Mesenchymal stem cell (in vitro differentiated cells and primary cell): ENCODE measurements at regions not wholly inside any gene's neighbourhood (a gene's known extent, or its start where the extent isn't known, plus 50 kb on each side); places are given as distances from the start of the nearest gene placed in this dataset.

Experiments used
- DNase-seq: peaks from one replicate; pipeline ENCODE4 v3.0.0-alpha.2; 2013
- H2AFZ ChIP-seq: one replicate; pipeline ENCODE4 v1.6.1; 2013; ENCODE audit warnings: low read depth, mild to moderate bottlenecking, control low read depth, inconsistent platforms, low read length, moderate library complexity
- H2AK5ac ChIP-seq: 2 replicates; pipeline ENCODE4 v1.6.1; 2013; ENCODE audit warnings: low read length, moderate library complexity, mild to moderate bottlenecking, inconsistent platforms; ENCODE audit not compliant: severe bottlenecking
- H2BK120ac ChIP-seq: one replicate; pipeline ENCODE4 v1.6.1; 2013; ENCODE audit warnings: low read depth, mild to moderate bottlenecking, inconsistent platforms, low read length, moderate library complexity
- H2BK12ac ChIP-seq, 2 experiments: one replicate each; pipeline ENCODE4 v1.6.1; 2013; ENCODE audit warnings: inconsistent platforms in 2 of 2, low read length in 2 of 2, mild to moderate bottlenecking in 2 of 2, moderate library complexity in 2 of 2, control low read depth in 1 of 2
- H2BK15ac ChIP-seq: one replicate; pipeline ENCODE4 v1.6.1; 2013; ENCODE audit warnings: mild to moderate bottlenecking, low read depth, inconsistent platforms; ENCODE audit not compliant: poor library complexity, severe bottlenecking
- H2BK5ac ChIP-seq: 2 replicates; pipeline ENCODE4 v1.6.1; 2013; ENCODE audit warnings: low read depth, mild to moderate bottlenecking, low read length, control low read depth, inconsistent platforms; ENCODE audit not compliant: poor library complexity, severe bottlenecking
- H3K14ac ChIP-seq, 2 experiments: one replicate each; pipeline ENCODE4 v1.6.1; 2013; ENCODE audit warnings: inconsistent platforms in 2 of 2, low read length in 2 of 2, control low read depth in 1 of 2, mild to moderate bottlenecking in 1 of 2, moderate library complexity in 1 of 2
- H3K18ac ChIP-seq, 2 experiments: one replicate each; pipeline ENCODE4 v1.6.1; 2013; ENCODE audit warnings: inconsistent platforms in 2 of 2, low read length in 2 of 2, control low read depth in 1 of 2, low read depth in 1 of 2, mild to moderate bottlenecking in 1 of 2
- H3K23ac ChIP-seq, 2 experiments: one replicate each; pipeline ENCODE4 v1.6.1; 2013; ENCODE audit warnings: inconsistent platforms in 2 of 2, low read length in 2 of 2, mild to moderate bottlenecking in 2 of 2, moderate library complexity in 2 of 2, control low read depth in 1 of 2
- H3K27ac ChIP-seq: 2 replicates; pipeline ENCODE4 v1.5.1; 2013; ENCODE audit warnings: mild to moderate bottlenecking, moderate library complexity, low read length, control low read depth, inconsistent platforms; ENCODE audit not compliant: poor library complexity, severe bottlenecking
- H3K27me3 ChIP-seq, 2 experiments: 2 replicates each; pipeline versions ENCODE4 v1.6.1 to v1.7.0; 2013; ENCODE audit warnings: low read length in 2 of 2, mild to moderate bottlenecking in 2 of 2, moderate library complexity in 2 of 2, control low read depth in 1 of 2, inconsistent platforms in 1 of 2; ENCODE audit not compliant: control insufficient read depth in 1 of 2, insufficient read depth in 1 of 2
- H3K36me3 ChIP-seq, 2 experiments: 2 replicates each; pipeline versions ENCODE4 v1.6.1 to v1.7.0; 2013; ENCODE audit warnings: low read length in 2 of 2, control low read depth in 1 of 2, inconsistent platforms in 1 of 2, low read depth in 1 of 2, mild to moderate bottlenecking in 1 of 2; ENCODE audit not compliant: insufficient read depth in 2 of 2, control insufficient read depth in 1 of 2
- H3K4ac ChIP-seq, 2 experiments: one replicate each; pipeline ENCODE4 v1.6.1; 2013; ENCODE audit warnings: inconsistent platforms in 2 of 2, low read length in 2 of 2, mild to moderate bottlenecking in 2 of 2, moderate library complexity in 2 of 2, control low read depth in 1 of 2, low read depth in 1 of 2
- H3K4me1 ChIP-seq: 2 replicates; pipeline ENCODE4 v1.6.1; 2013; ENCODE audit warnings: low read depth, low read length, control low read depth; ENCODE audit not compliant: control insufficient read depth, insufficient read depth
- H3K4me2 ChIP-seq: 2 replicates; pipeline ENCODE4 v1.6.1; 2013; ENCODE audit warnings: low read length, mild to moderate bottlenecking, inconsistent platforms; ENCODE audit not compliant: poor library complexity, severe bottlenecking
- H3K4me3 ChIP-seq, 2 experiments: 2 replicates each; pipeline versions ENCODE4 v1.5.1 to v1.7.0; 2013; ENCODE audit warnings: low read length in 2 of 2, mild to moderate bottlenecking in 2 of 2, control low read depth in 1 of 2, low read depth in 1 of 2; ENCODE audit not compliant: insufficient read depth in 1 of 2
- H3K79me1 ChIP-seq: replicated peaks from 2 replicates; pipeline ENCODE4 v1.6.1; 2013; ENCODE audit warnings: mild to moderate bottlenecking, control low read depth, low read length, inconsistent platforms; ENCODE audit not compliant: poor library complexity, severe bottlenecking
- H3K9ac ChIP-seq: 2 replicates; pipeline ENCODE4 v1.7.0; 2013; ENCODE audit warnings: mild to moderate bottlenecking, low read length, moderate library complexity
- H3K9me3 ChIP-seq: 2 replicates; pipeline ENCODE4 v1.7.0; 2013; ENCODE audit warnings: mild to moderate bottlenecking, low read length; ENCODE audit not compliant: control insufficient read depth
- H4K8ac ChIP-seq: one replicate; pipeline ENCODE4 v1.6.1; 2013; ENCODE audit warnings: inconsistent platforms, mild to moderate bottlenecking, low read length, moderate library complexity
- H4K91ac ChIP-seq: one replicate; pipeline ENCODE4 v1.6.1; 2013; ENCODE audit warnings: mild to moderate bottlenecking, low read length, inconsistent platforms
- WGBS: methylation state at CpG from one replicate; pipeline ENCODE4 v1.1.7; 2013; ENCODE audit warnings: mixed read lengths; 5-methylcytosine and 5-hydroxymethylcytosine counted together

DNA sequence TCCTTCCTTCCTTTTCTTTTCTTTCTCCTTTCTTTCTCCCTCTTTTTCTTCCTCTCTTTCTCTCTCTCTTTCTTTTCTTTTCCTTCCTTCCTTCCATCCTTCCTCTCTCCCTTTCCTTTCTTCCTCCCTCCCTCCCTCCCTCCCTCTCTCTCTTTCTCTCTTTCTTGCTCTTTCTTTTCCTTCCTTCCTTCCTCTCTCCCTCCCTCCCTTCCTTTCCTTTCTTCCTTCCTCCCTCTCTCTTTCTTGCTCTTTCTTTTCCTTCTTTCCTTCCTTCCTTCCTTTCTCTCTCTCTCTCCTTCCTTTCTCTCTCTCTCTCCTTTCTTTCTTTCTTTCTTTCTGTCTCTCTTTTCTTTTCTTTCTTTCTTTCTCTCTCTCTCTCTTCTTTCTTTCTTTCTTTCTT is 207.6 kb downstream of the ATP23 start:
- no peaks in the 10 kb centered on the region for H3K9me3 ChIP-seq
- H3K23ac ChIP-seq: no peak overlapping the region
- H3K4me2 ChIP-seq: no peak overlapping the region
- H2BK5ac ChIP-seq: no peak overlapping the region
- H3K18ac ChIP-seq: no peak overlapping the region
- no peak overlapping the region for H2BK12ac ChIP-seq
- H2BK15ac ChIP-seq: no peak overlapping the region
- H2AFZ ChIP-seq: no peak overlapping the region
- no peak overlapping the region for H4K91ac ChIP-seq
- DNase-seq: no peak
- no peaks in the 10 kb centered on the region for H3K4me1 ChIP-seq
- H3K27ac ChIP-seq: no peak overlapping the region
- no peak overlapping the region for H3K4me3 ChIP-seq
- no peak overlapping the region for H4K8ac ChIP-seq
- H3K27me3 ChIP-seq: no peaks in the 10 kb centered on the region
- no peaks in the 10 kb centered on the region for H3K36me3 ChIP-seq
- H3K9ac ChIP-seq: no peak overlapping the region
- H3K79me1 ChIP-seq: no peaks in the 10 kb centered on the region
- no peak overlapping the region for H3K4ac ChIP-seq
- H2AK5ac ChIP-seq: no peak overlapping the region
- H3K14ac ChIP-seq: no peak overlapping the region
- no peak overlapping the region for H2BK120ac ChIP-seq

DNA sequence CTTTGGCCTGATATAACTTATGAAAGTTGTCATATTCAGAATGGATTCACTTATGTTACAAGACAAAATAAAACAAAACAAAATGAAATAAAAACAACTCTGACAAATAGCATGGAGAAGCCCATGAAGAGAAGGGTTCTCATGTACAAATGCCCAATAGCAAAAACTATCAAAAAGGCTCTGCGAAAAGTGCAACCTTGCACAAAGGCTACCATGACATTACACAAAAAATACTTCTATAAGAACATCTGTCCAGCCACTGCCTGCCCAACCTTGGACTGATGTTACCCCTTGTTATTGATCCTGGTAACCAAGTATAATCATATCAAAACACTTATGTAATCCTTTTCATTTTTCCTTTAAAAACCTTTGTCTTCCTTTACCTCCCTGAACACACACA is 213.0 kb downstream of the ATP23 start:
- H3K4ac ChIP-seq: no peak overlapping the region
- no peaks in the 10 kb centered on the region for H3K4me1 ChIP-seq
- no peak overlapping the region for H3K4me2 ChIP-seq
- no peak overlapping the region for H4K8ac ChIP-seq
- H3K79me1 ChIP-seq: no peaks in the 10 kb centered on the region
- 93% methylated on average over 1 of the region's 1 CpG for WGBS
- H3K36me3 ChIP-seq: no peaks in the 10 kb centered on the region
- no peak overlapping the region for H2AFZ ChIP-seq
- H2AK5ac ChIP-seq: no peak overlapping the region
- no peak overlapping the region for H2BK5ac ChIP-seq
- no peak overlapping the region for H2BK15ac ChIP-seq
- no peak for DNase-seq
- no peak overlapping the region for H3K4me3 ChIP-seq
- no peak overlapping the region for H3K9ac ChIP-seq
- H3K9me3 ChIP-seq: no peaks in the 10 kb centered on the region
- no peak overlapping the region for H3K18ac ChIP-seq
- no peak overlapping the region for H4K91ac ChIP-seq
- H2BK120ac ChIP-seq: no peak overlapping the region
- H3K27ac ChIP-seq: no peak overlapping the region
- H3K14ac ChIP-seq: no peak overlapping the region
- no peak overlapping the region for H2BK12ac ChIP-seq
- no peak overlapping the region for H3K23ac ChIP-seq
- H3K27me3 ChIP-seq: no peaks in the 10 kb centered on the region

DNA sequence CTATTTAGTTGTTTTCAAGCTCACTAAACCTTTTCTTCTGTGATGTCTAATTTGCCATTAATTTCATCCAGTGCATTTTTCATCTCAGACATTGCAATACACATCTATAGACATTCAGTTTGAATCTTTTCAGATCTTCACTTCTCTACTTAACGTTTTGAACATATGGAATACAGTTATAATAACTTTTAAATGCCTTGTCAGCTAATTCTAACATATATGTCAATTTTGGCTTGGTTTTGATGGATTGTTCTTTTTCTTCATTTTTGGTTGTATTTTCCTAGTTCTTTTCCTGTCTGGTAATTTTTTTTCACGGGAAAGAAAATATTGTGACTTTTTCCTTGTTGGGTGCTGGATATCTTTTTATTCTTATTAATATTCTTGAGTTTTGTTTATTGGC is 215.3 kb downstream of the ATP23 start:
- H3K18ac ChIP-seq: no peak overlapping the region
- H4K91ac ChIP-seq: no peak overlapping the region
- no peak overlapping the region for H2BK12ac ChIP-seq
- H3K14ac ChIP-seq: no peak overlapping the region
- H3K27ac ChIP-seq: no peak overlapping the region
- WGBS: 89% methylated on average over 1 of the region's 2 CpGs
- H3K23ac ChIP-seq: no peak overlapping the region
- H3K4me3 ChIP-seq: no peak overlapping the region
- H2BK5ac ChIP-seq: no peak overlapping the region
- H3K9me3 ChIP-seq: no peaks in the 10 kb centered on the region
- no peak overlapping the region for H3K4ac ChIP-seq
- no peaks in the 10 kb centered on the region for H3K79me1 ChIP-seq
- H3K4me1 ChIP-seq: no peaks in the 10 kb centered on the region
- no peaks in the 10 kb centered on the region for H3K27me3 ChIP-seq
- H3K4me2 ChIP-seq: no peak overlapping the region
- H3K9ac ChIP-seq: no peak overlapping the region
- H2AFZ ChIP-seq: no peak overlapping the region
- H3K36me3 ChIP-seq: no peaks in the 10 kb centered on the region
- DNase-seq: no peak
- no peak overlapping the region for H2BK15ac ChIP-seq
- no peak overlapping the region for H2AK5ac ChIP-seq
- no peak overlapping the region for H2BK120ac ChIP-seq
- no peak overlapping the region for H4K8ac ChIP-seq

DNA sequence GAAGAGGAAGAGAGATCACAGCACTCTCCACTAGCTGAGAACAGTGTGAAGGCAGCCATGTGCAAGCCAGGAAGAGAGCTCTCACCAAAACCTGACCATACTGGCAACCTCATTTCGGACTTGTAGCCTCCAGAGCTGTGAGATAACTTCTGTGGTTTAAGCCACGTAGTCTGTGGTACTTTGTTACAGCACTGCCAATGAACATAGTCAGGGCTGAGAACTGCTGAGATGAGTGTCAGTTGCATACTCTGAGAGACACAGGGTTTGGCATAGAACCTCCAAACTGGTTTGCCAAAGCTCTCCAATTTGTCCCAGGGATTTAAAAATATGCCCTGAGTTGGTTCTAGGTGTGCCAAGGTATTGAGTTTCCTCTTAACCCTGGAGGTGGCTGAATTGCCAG is 218.6 kb downstream of the ATP23 start:
- no peak overlapping the region for H3K27ac ChIP-seq
- H3K27me3 ChIP-seq: no peaks in the 10 kb centered on the region
- H4K91ac ChIP-seq: no peak overlapping the region
- H3K79me1 ChIP-seq: no peaks in the 10 kb centered on the region
- H2BK120ac ChIP-seq: no peak overlapping the region
- no peaks in the 10 kb centered on the region for H3K4me1 ChIP-seq
- H3K4me3 ChIP-seq: no peak overlapping the region
- H3K9ac ChIP-seq: no peak overlapping the region
- no peak overlapping the region for H2AK5ac ChIP-seq
- no peak overlapping the region for H2BK15ac ChIP-seq
- H2BK5ac ChIP-seq: no peak overlapping the region
- H3K14ac ChIP-seq: no peak overlapping the region
- 58% methylated on average over 2 of the region's 2 CpGs for WGBS
- H4K8ac ChIP-seq: no peak overlapping the region
- H3K23ac ChIP-seq: no peak overlapping the region
- no peak overlapping the region for H3K4ac ChIP-seq
- H2AFZ ChIP-seq: no peak overlapping the region
- H3K9me3 ChIP-seq: no peaks in the 10 kb centered on the region
- no peaks in the 10 kb centered on the region for H3K36me3 ChIP-seq
- no peak overlapping the region for H3K4me2 ChIP-seq
- no peak for DNase-seq
- no peak overlapping the region for H2BK12ac ChIP-seq
- no peak overlapping the region for H3K18ac ChIP-seq
